HL-60 (cell line): ENCODE measurements at regions not wholly inside any gene's neighbourhood (a gene's known extent, or its start where the extent isn't known, plus 50 kb on each side); places are given as distances from the start of the nearest gene placed in this dataset.

ENCODE experiments used
- POLR2AphosphoS5 ChIP-seq: IDR thresholded peaks from 2 replicates; pipeline ENCODE4 v1.6.1; 2012; ENCODE audit warnings: low read depth
- TF ChIP-seq, protein P1 (sequence below): IDR thresholded peaks from one replicate; pipeline ENCODE4 v1.5.1; 2011; ENCODE audit warnings: low read length, control low read depth, inconsistent platforms; ENCODE audit not compliant: insufficient read depth
- TF ChIP-seq, protein P2 (sequence below): IDR thresholded peaks from 2 replicates; pipeline ENCODE4 v1.6.1; 2012; ENCODE audit warnings: low read depth; ENCODE audit not compliant: insufficient replicate concordance

DNA sequence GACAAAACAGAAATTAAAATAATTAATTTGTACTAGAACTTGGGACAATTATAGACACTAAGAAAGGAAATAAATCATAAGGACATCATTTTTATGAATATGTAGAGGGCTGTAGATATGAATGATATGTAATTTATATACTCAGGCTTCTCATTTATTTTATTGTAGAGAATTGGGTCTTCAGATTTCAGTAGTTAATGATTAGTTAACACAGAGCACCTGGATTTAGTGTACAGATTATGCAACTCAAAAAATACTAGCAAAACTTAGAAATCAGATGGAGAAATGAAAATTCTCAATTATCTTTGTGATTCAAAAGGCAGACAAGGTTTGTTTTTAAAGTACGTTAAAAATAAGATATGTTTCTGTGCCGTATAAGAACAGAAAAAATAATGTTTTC lies 1311.7 kb upstream of the SLC39A10 start:
- TF ChIP-seq, protein P1, sequence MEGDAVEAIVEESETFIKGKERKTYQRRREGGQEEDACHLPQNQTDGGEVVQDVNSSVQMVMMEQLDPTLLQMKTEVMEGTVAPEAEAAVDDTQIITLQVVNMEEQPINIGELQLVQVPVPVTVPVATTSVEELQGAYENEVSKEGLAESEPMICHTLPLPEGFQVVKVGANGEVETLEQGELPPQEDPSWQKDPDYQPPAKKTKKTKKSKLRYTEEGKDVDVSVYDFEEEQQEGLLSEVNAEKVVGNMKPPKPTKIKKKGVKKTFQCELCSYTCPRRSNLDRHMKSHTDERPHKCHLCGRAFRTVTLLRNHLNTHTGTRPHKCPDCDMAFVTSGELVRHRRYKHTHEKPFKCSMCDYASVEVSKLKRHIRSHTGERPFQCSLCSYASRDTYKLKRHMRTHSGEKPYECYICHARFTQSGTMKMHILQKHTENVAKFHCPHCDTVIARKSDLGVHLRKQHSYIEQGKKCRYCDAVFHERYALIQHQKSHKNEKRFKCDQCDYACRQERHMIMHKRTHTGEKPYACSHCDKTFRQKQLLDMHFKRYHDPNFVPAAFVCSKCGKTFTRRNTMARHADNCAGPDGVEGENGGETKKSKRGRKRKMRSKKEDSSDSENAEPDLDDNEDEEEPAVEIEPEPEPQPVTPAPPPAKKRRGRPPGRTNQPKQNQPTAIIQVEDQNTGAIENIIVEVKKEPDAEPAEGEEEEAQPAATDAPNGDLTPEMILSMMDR = no peak
- no peak for TF ChIP-seq POLR2AphosphoS5
- TF ChIP-seq, protein P2, sequence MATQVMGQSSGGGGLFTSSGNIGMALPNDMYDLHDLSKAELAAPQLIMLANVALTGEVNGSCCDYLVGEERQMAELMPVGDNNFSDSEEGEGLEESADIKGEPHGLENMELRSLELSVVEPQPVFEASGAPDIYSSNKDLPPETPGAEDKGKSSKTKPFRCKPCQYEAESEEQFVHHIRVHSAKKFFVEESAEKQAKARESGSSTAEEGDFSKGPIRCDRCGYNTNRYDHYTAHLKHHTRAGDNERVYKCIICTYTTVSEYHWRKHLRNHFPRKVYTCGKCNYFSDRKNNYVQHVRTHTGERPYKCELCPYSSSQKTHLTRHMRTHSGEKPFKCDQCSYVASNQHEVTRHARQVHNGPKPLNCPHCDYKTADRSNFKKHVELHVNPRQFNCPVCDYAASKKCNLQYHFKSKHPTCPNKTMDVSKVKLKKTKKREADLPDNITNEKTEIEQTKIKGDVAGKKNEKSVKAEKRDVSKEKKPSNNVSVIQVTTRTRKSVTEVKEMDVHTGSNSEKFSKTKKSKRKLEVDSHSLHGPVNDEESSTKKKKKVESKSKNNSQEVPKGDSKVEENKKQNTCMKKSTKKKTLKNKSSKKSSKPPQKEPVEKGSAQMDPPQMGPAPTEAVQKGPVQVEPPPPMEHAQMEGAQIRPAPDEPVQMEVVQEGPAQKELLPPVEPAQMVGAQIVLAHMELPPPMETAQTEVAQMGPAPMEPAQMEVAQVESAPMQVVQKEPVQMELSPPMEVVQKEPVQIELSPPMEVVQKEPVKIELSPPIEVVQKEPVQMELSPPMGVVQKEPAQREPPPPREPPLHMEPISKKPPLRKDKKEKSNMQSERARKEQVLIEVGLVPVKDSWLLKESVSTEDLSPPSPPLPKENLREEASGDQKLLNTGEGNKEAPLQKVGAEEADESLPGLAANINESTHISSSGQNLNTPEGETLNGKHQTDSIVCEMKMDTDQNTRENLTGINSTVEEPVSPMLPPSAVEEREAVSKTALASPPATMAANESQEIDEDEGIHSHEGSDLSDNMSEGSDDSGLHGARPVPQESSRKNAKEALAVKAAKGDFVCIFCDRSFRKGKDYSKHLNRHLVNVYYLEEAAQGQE = no peak
